Activated CD4-positive, CD25-positive, alpha-beta regulatory T cell treated with anti-CD3 and anti-CD28 coated beads, Interleukin-2, amount 50 U/mL, for 16 hours (primary cell): ENCODE measurements at regions not wholly inside any gene's neighbourhood (a gene's known extent, or its start where the extent isn't known, plus 50 kb on each side); places are given as distances from the start of the nearest gene placed in this dataset.

Experiments
- DNase-seq: peaks from one replicate; pipeline ENCODE4 v3.0.0-alpha.2; 2020; ENCODE audit warnings: low read depth, low spot score

GRCh38 chr14:22478670-22479069 lies 110.4 kb downstream of the DAD1 start:
- no peak for DNase-seq

- DNase-seq, result no peak
These were observed 110.8 kb downstream of the DAD1 start for GRCh38 chr14:22478247-22478646.

GRCh38 chr14:22477569-22478194 lies 111.3 kb downstream of the DAD1 start:
- DNase-seq, result no peak

- no peak for DNase-seq
These were observed 112.1 kb downstream of the DAD1 start for GRCh38 chr14:22476887-22477286.

- no peak for DNase-seq
These were observed 112.8 kb downstream of the DAD1 start for GRCh38 chr14:22476005-22476751.

GRCh38 chr14:22475381-22475780 lies 113.6 kb downstream of the DAD1 start:
- no peak for DNase-seq

- DNase-seq, result no peak
These were observed 114.2 kb downstream of the DAD1 start for GRCh38 chr14:22474730-22475351.

- DNase-seq, result no peak
These were observed 115.8 kb downstream of the DAD1 start for GRCh38 chr14:22472935-22473854.

- no peak for DNase-seq
These were observed 116.6 kb downstream of the DAD1 start for GRCh38 chr14:22472466-22472865.

- no peak for DNase-seq
These were observed 117.4 kb downstream of the DAD1 start for GRCh38 chr14:22471545-22472121.

GRCh38 chr14:22469538-22470303 lies 119.3 kb downstream of the DAD1 start:
- DNase-seq, result no peak

GRCh38 chr14:22468830-22469229 lies 120.2 kb downstream of the DAD1 start:
- no peak for DNase-seq

- DNase-seq, result no peak
These were observed 122.5 kb downstream of the DAD1 start for GRCh38 chr14:22466491-22466890.

- DNase-seq, result no peak
These were observed 123.7 kb downstream of the DAD1 start for GRCh38 chr14:22465201-22465840.

- DNase-seq, result no peak
These were observed 124.4 kb downstream of the DAD1 start for GRCh38 chr14:22464422-22465142.

GRCh38 chr14:22463763-22464173 lies 125.3 kb downstream of the DAD1 start:
- DNase-seq, result no peak

GRCh38 chr14:22462923-22463322 lies 126.1 kb downstream of the DAD1 start:
- DNase-seq, result no peak

GRCh38 chr14:22460461-22461195 lies 128.4 kb downstream of the DAD1 start:
- DNase-seq, result no peak

GRCh38 chr14:22458737-22459136 lies 130.3 kb downstream of the DAD1 start:
- DNase-seq, result no peak
